Prostate gland (tissue), 2 donors: ENCODE measurements at regions not wholly inside any gene's neighbourhood (a gene's known extent, or its start where the extent isn't known, plus 50 kb on each side); places are given as distances from the start of the nearest gene placed in this dataset.

Source experiments
- DNase-seq: peaks from one replicate; pipeline ENCODE4 v3.0.0-alpha.2; 2019; ENCODE audit warnings: low spot score
- H3K27ac ChIP-seq, 2 donors: fragments of 200-600 bp; sonication (generic); 2 replicates each; pipeline ENCODE4 v1.5.1; 2017 to 2019
- H3K27me3 ChIP-seq: fragments of 200-600 bp; sonication (generic); replicated peaks from 2 replicates; pipeline ENCODE4 v1.5.1; 2019; ENCODE audit not compliant: insufficient read depth
- H3K36me3 ChIP-seq, 2 donors: fragments of 200-600 bp; sonication (generic); 1 replicate in 1 of 2; 2 replicates in 1 of 2; pipeline versions ENCODE4 v1.5.1 to v1.8.1; 2017 to 2019
- H3K4me1 ChIP-seq: fragments of 200-600 bp; sonication (generic); replicated peaks from 2 replicates; pipeline ENCODE4 v1.5.1; 2019
- H3K4me3 ChIP-seq, 2 donors: fragments of 200-600 bp; sonication (generic); 2 replicates each; pipeline ENCODE4 v1.5.1; 2017 to 2019
- H3K9me3 ChIP-seq: fragments of 200-600 bp; sonication (generic); 2 replicates; pipeline ENCODE4 v1.5.1; 2017
- POLR2A ChIP-seq: fragments of 450-650 bp; IDR thresholded peaks from one replicate; pipeline ENCODE4 v1.6.1; 2016; ENCODE audit warnings: antibody characterized with exemption, mild to moderate bottlenecking
- POLR2AphosphoS5 ChIP-seq: sonication (generic); formaldehyde crosslinking; IDR thresholded peaks from one replicate; pipeline ENCODE4 v1.6.1; 2017; ENCODE audit warnings: antibody characterized with exemption
- WGBS: methylation state at CpG from one replicate; pipeline ENCODE4 v1.1.5; 2018; 5-methylcytosine and 5-hydroxymethylcytosine counted together
- intact Hi-C: fragments of 100-400 bp; cut with DNase I; formaldehyde crosslinking; loops from one replicate; pipeline ENCODE4 v1.14.2; 2022
- TF ChIP-seq, protein P1 (sequence below), 4 experiments: fragments of 200-600 bp in 2 of 4; fragments of 450-650 bp in 2 of 4; sonication (generic) in 2 of 4; IDR thresholded peaks; 1 replicate in 3 of 4; 2 replicates in 1 of 4; pipeline ENCODE4 v1.5.1; 2016 to 2019; ENCODE audit warnings: antibody characterized with exemption in 4 of 4, mild to moderate bottlenecking in 2 of 4, moderate library complexity in 2 of 4

DNA sequence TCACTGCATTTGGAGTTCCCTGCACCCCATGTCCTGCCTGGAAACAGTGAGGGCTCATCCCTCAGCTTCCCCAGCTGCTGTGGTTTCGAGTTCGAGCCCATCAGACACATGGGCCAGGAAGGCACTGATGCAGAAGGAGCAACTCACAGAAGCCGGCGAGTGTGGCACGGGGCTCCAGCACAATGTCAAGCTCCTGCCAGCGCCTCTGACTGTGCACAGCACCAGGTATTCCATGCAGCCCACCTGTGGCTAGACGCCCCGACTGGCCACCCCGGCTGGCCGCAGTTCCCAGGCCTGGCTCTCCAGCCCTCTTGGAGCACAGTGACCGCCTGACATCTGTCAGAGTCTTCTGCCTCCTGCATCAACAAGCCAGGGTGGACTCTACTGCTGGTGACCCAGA, 419.4 kb downstream of the SHANK2 start:
- Histone ChIP-seq H3K4me3 (no peak overlapping the region), H3K36me3 (no peaks in the 10 kb centered on the region), H3K9me3 (no peaks in the 10 kb centered on the region), H3K4me1 (no peaks in the 10 kb centered on the region), H3K27ac (no peak overlapping the region), H3K27me3 (no peaks in the 10 kb centered on the region)
- no peak for DNase-seq
- intact Hi-C loops: no loop called here
- WGBS: 73% methylated on average over 6 of the region's 11 CpGs
- TF ChIP-seq POLR2AphosphoS5 (no peak), POLR2A (no peak)
- TF ChIP-seq, protein P1, sequence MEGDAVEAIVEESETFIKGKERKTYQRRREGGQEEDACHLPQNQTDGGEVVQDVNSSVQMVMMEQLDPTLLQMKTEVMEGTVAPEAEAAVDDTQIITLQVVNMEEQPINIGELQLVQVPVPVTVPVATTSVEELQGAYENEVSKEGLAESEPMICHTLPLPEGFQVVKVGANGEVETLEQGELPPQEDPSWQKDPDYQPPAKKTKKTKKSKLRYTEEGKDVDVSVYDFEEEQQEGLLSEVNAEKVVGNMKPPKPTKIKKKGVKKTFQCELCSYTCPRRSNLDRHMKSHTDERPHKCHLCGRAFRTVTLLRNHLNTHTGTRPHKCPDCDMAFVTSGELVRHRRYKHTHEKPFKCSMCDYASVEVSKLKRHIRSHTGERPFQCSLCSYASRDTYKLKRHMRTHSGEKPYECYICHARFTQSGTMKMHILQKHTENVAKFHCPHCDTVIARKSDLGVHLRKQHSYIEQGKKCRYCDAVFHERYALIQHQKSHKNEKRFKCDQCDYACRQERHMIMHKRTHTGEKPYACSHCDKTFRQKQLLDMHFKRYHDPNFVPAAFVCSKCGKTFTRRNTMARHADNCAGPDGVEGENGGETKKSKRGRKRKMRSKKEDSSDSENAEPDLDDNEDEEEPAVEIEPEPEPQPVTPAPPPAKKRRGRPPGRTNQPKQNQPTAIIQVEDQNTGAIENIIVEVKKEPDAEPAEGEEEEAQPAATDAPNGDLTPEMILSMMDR (IDR thresholded peaks at IDR 0.05): no peak

DNA sequence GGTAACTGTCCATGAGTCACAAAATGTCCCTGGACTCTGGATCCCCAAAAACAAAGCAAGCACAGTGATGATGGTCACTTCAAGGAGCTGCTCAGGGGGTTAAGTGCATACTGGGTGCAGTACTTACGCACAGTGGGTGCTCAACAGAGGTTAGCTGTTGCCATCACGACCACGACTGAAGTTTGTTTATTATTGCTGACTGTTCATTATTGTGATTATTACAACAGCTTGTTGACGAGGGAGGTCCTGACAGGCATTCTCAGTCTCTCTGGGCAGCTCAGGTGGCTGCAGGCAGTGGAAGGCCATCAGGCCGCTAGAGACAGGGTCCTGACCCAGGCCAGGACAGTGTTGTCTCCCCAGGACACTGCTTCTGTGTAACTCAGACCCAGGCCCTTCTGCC, 418.8 kb downstream of the SHANK2 start:
- no peak overlapping the region for H3K27ac ChIP-seq
- H3K4me1 ChIP-seq: no peaks in the 10 kb centered on the region
- H3K36me3 ChIP-seq: no peaks in the 10 kb centered on the region
- TF ChIP-seq POLR2AphosphoS5: no peak
- TF ChIP-seq, protein P1 (IDR thresholded peaks at IDR 0.05): no peak
- no peak for TF ChIP-seq POLR2A
- no peak for DNase-seq
- intact Hi-C loops: no loop called here
- 80% methylated on average over 5 of the region's 5 CpGs for WGBS
- H3K9me3 ChIP-seq: no peaks in the 10 kb centered on the region
- no peaks in the 10 kb centered on the region for H3K27me3 ChIP-seq
- no peak overlapping the region for H3K4me3 ChIP-seq

DNA sequence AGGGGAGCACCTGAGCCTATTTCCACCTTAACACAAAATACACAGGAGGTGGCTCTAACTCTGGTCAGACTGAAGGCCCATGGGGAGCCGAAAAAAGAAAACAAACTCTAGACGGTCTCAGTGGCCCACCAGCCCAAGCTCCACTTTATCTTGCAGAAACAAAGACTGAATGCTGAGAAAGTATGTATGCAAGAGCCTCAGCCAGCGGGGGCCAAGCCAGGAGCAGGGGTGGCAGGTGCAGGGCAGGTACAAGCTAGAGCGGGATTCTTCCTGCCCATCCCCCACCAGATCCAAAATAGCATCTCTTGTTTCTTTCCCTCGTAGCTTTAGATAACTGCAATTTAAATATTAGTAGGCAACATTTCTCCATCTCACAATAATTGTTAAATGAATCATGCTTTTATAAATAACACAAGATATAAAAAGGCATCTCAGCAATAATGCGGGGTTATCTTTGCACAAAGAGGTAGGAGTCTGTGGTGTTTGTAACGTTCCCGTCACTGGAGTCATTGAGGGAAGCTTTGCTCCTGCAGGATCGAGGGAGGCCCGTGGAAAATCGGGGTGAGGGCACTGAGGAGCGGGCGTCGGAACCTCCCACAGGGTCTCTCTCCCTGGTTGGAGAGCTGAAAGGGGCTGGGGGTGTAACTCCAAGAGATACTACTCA, 418.0 kb downstream of the SHANK2 start:
- Histone ChIP-seq H3K27me3 (no peaks in the 10 kb centered on the region), H3K4me3 (no peak overlapping the region), H3K9me3 (no peaks in the 10 kb centered on the region), H3K4me1 (no peaks in the 10 kb centered on the region), H3K36me3 (no peaks in the 10 kb centered on the region), H3K27ac (no peak overlapping the region)
- 76% methylated on average over 14 of the region's 14 CpGs for WGBS
- no peak for DNase-seq
- intact Hi-C loops: no loop called here
- TF ChIP-seq POLR2AphosphoS5 (no peak), POLR2A (no peak)
- TF ChIP-seq, protein P1 (IDR thresholded peaks at IDR 0.05): no peak

DNA sequence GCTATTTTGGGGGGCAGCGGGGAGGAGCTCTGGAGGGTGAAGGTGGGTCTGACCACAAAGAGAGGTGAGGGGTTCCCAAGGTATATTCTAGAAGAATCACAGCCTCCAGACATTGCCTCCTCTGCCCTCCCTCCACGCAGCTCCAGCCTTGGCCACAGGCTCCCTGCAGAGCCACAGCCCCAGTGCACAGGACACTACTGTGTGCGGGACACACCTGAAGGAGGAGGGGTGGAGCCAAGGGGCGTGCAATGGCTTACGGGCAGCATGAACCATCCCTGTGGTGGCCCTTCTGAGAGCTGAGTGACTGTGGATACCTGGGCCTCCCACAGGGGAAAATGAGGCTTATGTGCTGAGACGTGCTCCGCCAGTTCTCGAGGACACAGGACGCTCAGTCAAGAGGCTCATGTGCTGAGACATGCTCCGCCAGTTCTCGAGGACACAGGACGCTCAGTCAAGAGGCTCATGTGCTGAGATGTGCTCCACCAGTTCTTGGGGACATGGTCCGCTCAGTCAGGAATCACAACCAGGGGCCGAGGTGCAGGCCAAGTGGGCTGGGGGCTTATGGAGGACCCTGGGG, 417.3 kb downstream of the SHANK2 start:
- Histone ChIP-seq H3K36me3 (no peaks in the 10 kb centered on the region), H3K4me3 (no peak overlapping the region), H3K27me3 (no peaks in the 10 kb centered on the region), H3K4me1 (no peaks in the 10 kb centered on the region), H3K9me3 (no peaks in the 10 kb centered on the region), H3K27ac (no peak overlapping the region)
- 88% methylated on average over 14 of the region's 14 CpGs for WGBS
- TF ChIP-seq POLR2AphosphoS5 (no peak), POLR2A (no peak)
- TF ChIP-seq, protein P1 (IDR thresholded peaks at IDR 0.05): no peak
- intact Hi-C loops: no loop called here
- no peak for DNase-seq

DNA sequence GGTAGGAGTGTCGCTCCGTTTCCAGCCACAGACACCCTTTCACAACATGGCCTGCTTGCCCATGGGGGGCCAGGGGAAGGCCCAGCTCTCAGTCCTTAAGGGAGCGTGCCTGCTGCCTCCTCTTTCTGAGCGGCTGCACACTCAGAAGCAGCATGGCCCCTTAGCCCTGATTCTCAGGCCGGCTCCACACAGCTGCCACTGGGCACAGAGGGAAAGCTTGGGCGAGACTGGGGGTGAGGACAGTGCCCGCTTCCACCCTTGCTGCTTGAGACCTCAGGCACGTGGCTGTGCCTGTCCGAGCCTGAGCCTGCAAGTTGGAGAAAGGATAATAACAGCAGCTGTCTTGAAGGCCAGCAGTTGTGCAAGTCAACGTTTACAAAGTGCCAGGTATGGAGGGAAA, 416.3 kb downstream of the SHANK2 start:
- Histone ChIP-seq H3K27me3 (no peaks in the 10 kb centered on the region), H3K36me3 (no peaks in the 10 kb centered on the region), H3K4me1 (no peaks in the 10 kb centered on the region), H3K4me3 (no peak overlapping the region), H3K27ac (no peak overlapping the region), H3K9me3 (no peaks in the 10 kb centered on the region)
- 71% methylated on average over 10 of the region's 10 CpGs for WGBS
- no peak for DNase-seq
- intact Hi-C loops: no loop called here
- no peak for TF ChIP-seq POLR2AphosphoS5
